T-cell (primary cell): ENCODE measurements at regions not wholly inside any gene's neighbourhood (a gene's known extent, or its start where the extent isn't known, plus 50 kb on each side); places are given as distances from the start of the nearest gene placed in this dataset.

ENCODE experiments used
- ATAC-seq, 4 experiments: fragments of 200-7000 bp in 3 of 4; fragments of 150-1000 bp in 1 of 4; cut with Tn5 transposase; replicated peaks in 1 of 4; 1 replicate in 3 of 4; 2 replicates in 1 of 4; pipeline ENCODE4 v1.10.0; 2021; ENCODE audit warnings: moderate library complexity in 3 of 4, mild to moderate bottlenecking in 2 of 4, moderate number of reproducible peaks in 1 of 4
- CTCF ChIA-PET, 2 donors: fragments of 300-600 bp; sonication (Branson Sonifier 250); formaldehyde crosslinking; loops; one replicate each; lab custom pipeline; 2022; ENCODE audit warnings: antibody characterized with exemption in 2 of 2; lab: Charles Lee
- POLR2A ChIA-PET, 2 donors: fragments of 300-600 bp; sonication (Branson Sonifier 250); formaldehyde crosslinking; loops; one replicate each; lab custom pipeline; 2022; ENCODE audit warnings: antibody characterized with exemption in 2 of 2; lab: Charles Lee
- DNase-seq, 35 experiments: peaks; one replicate each; pipeline versions ENCODE4 v3.0.0 to v3.0.0-alpha.2; 2013 to 2023
- H3K27ac ChIP-seq: one replicate; pipeline ENCODE4 v1.5.1; 2013; ENCODE audit warnings: low read length
- H3K27me3 ChIP-seq, 2 experiments: replicated peaks in 1 of 2; 1 replicate in 1 of 2; 2 replicates in 1 of 2; pipeline versions ENCODE4 v1.6.1 to v1.7.0; 2013; ENCODE audit warnings: low read length in 1 of 2, mixed read lengths in 1 of 2; ENCODE audit not compliant: control insufficient read depth in 2 of 2, insufficient read depth in 2 of 2; ENCODE audit errors: extremely low read depth in 1 of 2
- H3K36me3 ChIP-seq, 2 donors: 1 replicate in 1 of 2; 2 replicates in 1 of 2; pipeline versions ENCODE4 v1.6.1 to v1.7.0; 2013; ENCODE audit warnings: low read length in 1 of 2; ENCODE audit not compliant: control insufficient read depth in 2 of 2, insufficient read depth in 1 of 2; ENCODE audit errors: extremely low read depth in 1 of 2
- H3K4me1 ChIP-seq, 2 experiments: 1 replicate in 1 of 2; 2 replicates in 1 of 2; pipeline versions ENCODE4 v1.6.1 to v1.7.0; 2013; ENCODE audit warnings: low read length in 2 of 2, mixed read lengths in 1 of 2; ENCODE audit not compliant: insufficient read depth in 2 of 2, control insufficient read depth in 1 of 2; ENCODE audit errors: extremely low read depth in 1 of 2
- H3K4me3 ChIP-seq, 2 donors: 1 replicate in 1 of 2; 2 replicates in 1 of 2; pipeline versions ENCODE4 v1.5.1 to v1.7.0; 2013; ENCODE audit warnings: mild to moderate bottlenecking in 2 of 2, low read length in 1 of 2, moderate library complexity in 1 of 2; ENCODE audit not compliant: control insufficient read depth in 1 of 2; ENCODE audit errors: extremely low read depth in 1 of 2
- H3K9me3 ChIP-seq: 2 replicates; pipeline ENCODE4 v1.7.0; 2013
- H3K27ac Mint-ChIP-seq, 2 donors: one replicate each; pipeline ENCODE4 v1.8.0; 2020 to 2021; ENCODE audit warnings: mild to moderate bottlenecking in 2 of 2, mixed read lengths in 2 of 2
- H3K27me3 Mint-ChIP-seq, 2 donors: one replicate each; pipeline ENCODE4 v1.8.0; 2021 to 2022; ENCODE audit warnings: mixed read lengths in 2 of 2
- H3K36me3 Mint-ChIP-seq: one replicate; pipeline ENCODE4 v1.8.0; 2021; ENCODE audit warnings: mixed read lengths
- H3K4me1 Mint-ChIP-seq, 3 donors: one replicate each; pipeline ENCODE4 v1.8.0; 2020 to 2022; ENCODE audit warnings: mixed read lengths in 3 of 3, mild to moderate bottlenecking in 1 of 3
- H3K4me3 Mint-ChIP-seq, 3 donors: one replicate each; pipeline ENCODE4 v1.8.0; 2020 to 2022; ENCODE audit warnings: mild to moderate bottlenecking in 3 of 3, mixed read lengths in 3 of 3, moderate library complexity in 3 of 3
- H3K9me3 Mint-ChIP-seq, 3 donors: one replicate each; pipeline ENCODE4 v1.8.0; 2020 to 2022; ENCODE audit warnings: mixed read lengths in 3 of 3
- WGBS: methylation state at CpG from one replicate; pipeline ENCODE4 v1.1.5; 2013; ENCODE audit warnings: missing lambda C conversion rate; ENCODE audit not compliant: insufficient coverage; 5-methylcytosine and 5-hydroxymethylcytosine counted together

DNA sequence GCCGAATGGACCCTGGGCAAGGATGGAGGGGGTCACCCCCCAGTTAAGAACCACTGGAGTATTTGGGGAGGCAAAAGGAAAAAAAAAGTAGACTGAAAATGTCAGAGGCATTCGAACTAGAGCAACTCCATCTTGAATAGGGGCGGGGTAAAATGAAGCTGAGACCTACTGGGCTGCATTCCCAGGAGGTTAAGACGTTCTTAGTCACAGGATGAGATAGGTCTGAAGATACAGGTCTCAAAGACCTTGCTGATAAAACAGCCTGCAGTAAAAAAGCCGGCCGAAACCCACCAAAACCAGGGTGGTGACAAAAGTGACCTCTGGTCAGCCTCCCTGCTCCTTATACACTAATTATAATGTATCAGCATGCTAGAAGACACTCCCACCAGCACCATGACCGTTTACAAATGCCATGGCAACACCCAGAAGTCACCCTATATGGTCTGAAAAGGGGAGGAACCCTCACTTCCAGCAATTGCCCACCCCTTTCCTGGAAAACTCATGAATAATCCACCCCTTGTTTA, 70.4 kb upstream of the KCNG1 start:
- H3K27me3 Mint-ChIP-seq: peaks cover 46 to 61% of the 10 kb centered on the region in 2 donors

DNA sequence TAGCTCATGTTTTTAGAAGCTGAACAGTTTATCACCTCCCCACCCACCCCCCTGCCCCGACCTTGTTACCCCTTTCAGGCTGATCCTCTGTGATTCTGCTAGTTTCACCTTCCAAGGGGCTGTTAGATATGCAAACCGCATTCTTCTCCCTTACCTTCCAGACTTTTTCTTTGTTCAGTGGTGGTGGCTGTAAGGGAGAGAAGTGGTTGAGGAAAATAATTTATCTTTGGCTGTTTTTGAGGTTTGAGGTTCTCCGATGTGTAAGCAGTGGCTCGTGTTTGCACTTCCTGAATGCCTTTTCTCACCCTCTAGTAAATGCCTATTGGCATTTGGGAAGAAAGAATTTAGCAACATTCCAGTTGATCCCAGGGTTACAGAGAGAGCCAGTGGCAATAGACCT, 69.4 kb upstream of the KCNG1 start:
- WGBS: no CpG with 5 or more reads among the region's 4 CpGs
- ChIA-PET CTCF (interaction anchor here in 1 of 2 donors (0.5 kb wide), 1 partner anchor 1150 kb away, joined by 3 read pairs; no protein-coding TSS in a partner anchor), POLR2A (no interaction called here)
- Histone ChIP-seq H3K4me1 (no peaks in the 10 kb centered on the region), H3K9me3 (no peaks in the 10 kb centered on the region), H3K4me3 (no peak overlapping the region), H3K27ac (no peak overlapping the region), H3K27me3 (peaks cover 11 to 50% of the 10 kb centered on the region in 2 experiments), H3K36me3 (no peaks in the 10 kb centered on the region)
- ATAC-seq (no peak), DNase-seq (no peak)
- Mint-ChIP-seq H3K36me3 (no peaks in the 10 kb centered on the region), H3K9me3 (no peaks in the 10 kb centered on the region), H3K4me3 (no peak overlapping the region), H3K4me1 (peaks cover 3 to 11% (median 6%) of the 10 kb centered on the region in 3 donors), H3K27ac (no peak overlapping the region), H3K27me3 (peaks cover 46 to 64% of the 10 kb centered on the region in 2 donors)

More for the DNA sequence above, 70.4 kb upstream of the KCNG1 start:
- Mint-ChIP-seq H3K36me3 (no peaks in the 10 kb centered on the region), H3K9me3 (no peaks in the 10 kb centered on the region), H3K4me1 (peaks cover 3 to 11% (median 6%) of the 10 kb centered on the region in 3 donors), H3K4me3 (no peak overlapping the region), H3K27ac (no peak overlapping the region)
- Histone ChIP-seq H3K27me3 (peaks cover 11 to 50% of the 10 kb centered on the region in 2 experiments), H3K27ac (no peak overlapping the region), H3K4me1 (no peaks in the 10 kb centered on the region), H3K4me3 (no peak overlapping the region), H3K9me3 (no peaks in the 10 kb centered on the region), H3K36me3 (no peaks in the 10 kb centered on the region)
- DNase-seq (no peak), ATAC-seq (no peak)
- CTCF ChIA-PET: no interaction called here
- POLR2A ChIA-PET: no interaction called here
- WGBS: 49% methylated on average over 3 of the region's 7 CpGs

DNA sequence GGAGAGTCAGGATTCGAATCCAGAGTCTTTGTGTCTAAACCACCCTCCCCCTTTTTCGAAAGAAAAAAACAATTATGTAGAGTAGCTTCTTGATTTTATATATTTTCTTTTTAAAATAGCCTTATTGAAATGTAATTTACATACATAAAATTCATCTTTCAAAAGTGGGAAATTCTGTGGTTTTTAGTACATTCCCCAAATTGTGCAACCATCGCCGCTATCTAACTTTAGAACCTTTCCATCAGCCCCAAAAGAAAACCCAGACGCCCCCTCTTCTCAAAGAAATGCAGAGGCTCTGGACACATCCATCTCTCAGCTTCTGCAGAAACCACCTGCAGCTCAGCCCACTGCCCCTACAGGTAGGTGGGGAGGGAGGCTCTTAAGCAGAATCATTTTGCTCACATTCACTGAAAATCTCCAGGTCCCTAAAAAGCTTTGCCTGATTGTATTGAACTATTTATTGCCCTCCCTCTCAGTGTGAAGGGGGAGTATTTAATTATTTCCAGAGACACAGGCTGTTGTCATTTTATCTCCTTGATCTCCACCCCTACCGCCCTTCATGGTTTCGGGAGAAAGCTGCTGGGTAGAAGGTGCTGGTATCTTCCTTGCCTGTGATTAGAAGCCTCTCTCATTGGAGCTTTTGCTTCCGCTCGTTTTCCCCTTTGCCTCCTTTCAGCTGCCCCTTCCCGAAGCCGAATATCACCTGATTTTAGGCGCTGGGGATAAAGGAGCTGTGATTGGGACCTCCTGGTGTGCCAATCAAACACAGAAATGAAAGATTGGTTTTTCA, 68.7 kb upstream of the KCNG1 start:
- ChIA-PET POLR2A (no interaction called here), CTCF (interaction anchor here in 1 of 2 donors (0.5 kb wide), 1 partner anchor 1151 kb away, joined by 3 read pairs; no protein-coding TSS in a partner anchor)
- peaks cover 3 to 11% (median 6%) of the 10 kb centered on the region in 3 donors for H3K4me1 Mint-ChIP-seq
- no peaks in the 10 kb centered on the region for H3K36me3 ChIP-seq
- peaks cover 47 to 63% of the 10 kb centered on the region in 2 donors for H3K27me3 Mint-ChIP-seq
- no peak overlapping the region for H3K4me3 Mint-ChIP-seq
- no peaks in the 10 kb centered on the region for H3K4me1 ChIP-seq
- H3K9me3 ChIP-seq: no peaks in the 10 kb centered on the region
- ATAC-seq (no peak), DNase-seq (no peak)
- H3K4me3 ChIP-seq: no peak overlapping the region
- 4% methylated on average over 3 of the region's 12 CpGs for WGBS
- H3K36me3 Mint-ChIP-seq: no peaks in the 10 kb centered on the region
- peaks cover 11 to 46% of the 10 kb centered on the region in 2 experiments for H3K27me3 ChIP-seq
- peak overlapping the region in 1 of 2 donors; percentile 23 for H3K27ac Mint-ChIP-seq
- no peaks in the 10 kb centered on the region for H3K9me3 Mint-ChIP-seq
- no peak overlapping the region for H3K27ac ChIP-seq

- no peaks in the 10 kb centered on the region for H3K36me3 Mint-ChIP-seq
- ChIA-PET POLR2A (no interaction called here), CTCF (no interaction called here)
- peaks cover 3 to 11% (median 6%) of the 10 kb centered on the region in 3 donors for H3K4me1 Mint-ChIP-seq
- ATAC-seq (no peak), DNase-seq (no peak)
- H3K27me3 Mint-ChIP-seq: peaks cover 37 to 50% of the 10 kb centered on the region in 2 donors
- H3K4me3 Mint-ChIP-seq: no peak overlapping the region
- H3K36me3 ChIP-seq: no peaks in the 10 kb centered on the region
- H3K4me1 ChIP-seq: no peaks in the 10 kb centered on the region
- no peak overlapping the region for H3K27ac ChIP-seq
- H3K4me3 ChIP-seq: no peak overlapping the region
- no peaks in the 10 kb centered on the region for H3K9me3 Mint-ChIP-seq
- no peaks in the 10 kb centered on the region for H3K9me3 ChIP-seq
- no CpG with 5 or more reads among the region's 1 CpG for WGBS
- peaks cover 11 to 43% of the 10 kb centered on the region in 2 experiments for H3K27me3 ChIP-seq
- H3K27ac Mint-ChIP-seq: no peak overlapping the region
Measured at GRCh38 chr20:51089840-51090239, 66.9 kb upstream of the KCNG1 start.

DNA sequence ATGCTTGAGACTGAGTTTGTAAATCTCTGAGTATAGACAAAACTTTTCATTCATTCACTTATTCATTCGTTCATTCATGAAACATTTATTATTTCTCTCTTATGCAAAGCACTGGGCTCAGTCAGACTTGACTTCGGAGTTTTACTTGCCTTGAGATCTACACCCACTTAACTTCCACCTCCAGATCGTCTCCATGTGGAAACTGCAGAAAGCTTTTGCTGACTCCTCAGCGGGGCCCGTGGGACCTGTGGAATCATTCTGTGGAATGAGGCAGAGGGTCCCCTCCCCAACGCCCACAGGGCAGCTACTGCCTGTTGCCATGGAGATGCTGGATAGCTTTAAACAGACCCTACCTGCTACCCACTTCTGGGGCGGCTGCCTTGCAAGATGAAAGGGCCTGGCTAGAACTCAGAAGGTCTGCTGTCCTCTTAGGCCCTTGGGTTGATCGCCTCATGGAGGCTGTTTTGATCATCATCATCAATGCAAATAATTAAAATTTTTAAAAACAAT, 66.4 kb upstream of the KCNG1 start:
- Mint-ChIP-seq H3K27ac (no peak overlapping the region), H3K4me3 (no peak overlapping the region), H3K9me3 (no peaks in the 10 kb centered on the region), H3K4me1 (peaks cover 3 to 11% (median 6%) of the 10 kb centered on the region in 3 donors), H3K36me3 (no peaks in the 10 kb centered on the region), H3K27me3 (peaks cover 40 to 52% of the 10 kb centered on the region in 2 donors)
- Histone ChIP-seq H3K36me3 (no peaks in the 10 kb centered on the region), H3K27me3 (peaks cover 11 to 42% of the 10 kb centered on the region in 2 experiments), H3K4me3 (no peak overlapping the region), H3K27ac (no peak overlapping the region), H3K9me3 (no peaks in the 10 kb centered on the region), H3K4me1 (no peaks in the 10 kb centered on the region)
- no peak for ATAC-seq
- 78% methylated on average over 6 of the region's 8 CpGs for WGBS
- CTCF ChIA-PET: no interaction called here
- POLR2A ChIA-PET: no interaction called here
- DNase-seq: no peak

DNA sequence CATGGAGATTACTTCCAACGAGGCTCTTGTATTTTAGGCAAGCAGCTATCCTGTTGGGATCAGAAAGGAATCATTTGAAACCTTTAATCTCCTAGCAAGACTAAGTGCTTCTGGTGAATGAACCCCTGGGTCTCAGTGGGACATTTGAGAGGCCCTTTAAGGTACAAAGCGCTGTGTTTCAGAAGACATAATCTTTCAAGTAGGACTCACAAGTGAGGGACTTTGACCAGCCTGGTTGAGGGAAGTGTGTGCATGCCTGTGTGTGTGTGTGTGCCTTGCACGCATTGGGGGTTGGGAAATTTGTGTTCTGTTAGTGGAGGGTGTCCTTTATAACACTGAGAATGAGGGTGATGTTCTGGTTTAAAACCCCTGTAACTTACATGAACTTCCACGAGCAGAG, 64.4 kb upstream of the KCNG1 start:
- Mint-ChIP-seq H3K9me3 (no peaks in the 10 kb centered on the region), H3K27ac (no peak overlapping the region), H3K4me1 (peaks cover 2 to 6% (median 3%) of the 10 kb centered on the region in 3 donors), H3K36me3 (no peaks in the 10 kb centered on the region), H3K4me3 (no peak overlapping the region), H3K27me3 (peaks cover 36 to 42% of the 10 kb centered on the region in 2 donors)
- ATAC-seq (no peak), DNase-seq (no peak)
- no peaks in the 10 kb centered on the region for H3K36me3 ChIP-seq
- H3K27ac ChIP-seq: no peak overlapping the region
- H3K4me1 ChIP-seq: no peaks in the 10 kb centered on the region
- ChIA-PET CTCF (no interaction called here), POLR2A (no interaction called here)
- H3K4me3 ChIP-seq: no peak overlapping the region
- no peaks in the 10 kb centered on the region for H3K9me3 ChIP-seq
- WGBS: 50% methylated on average over 1 of the region's 4 CpGs
- peaks cover 11 to 41% of the 10 kb centered on the region in 2 experiments for H3K27me3 ChIP-seq
